CD14-positive monocyte (primary cell): ENCODE measurements at regions not wholly inside any gene's neighbourhood (a gene's known extent, or its start where the extent isn't known, plus 50 kb on each side); places are given as distances from the start of the nearest gene placed in this dataset.

Experiments used
- DNase-seq, 3 donors: peaks; one replicate each; pipeline ENCODE4 v3.0.0-alpha.2; 2011 to 2022
- H2AFZ ChIP-seq: 2 replicates; pipeline ENCODE4 v1.6.0; 2012; ENCODE audit warnings: mild to moderate bottlenecking, low read depth, low read length, inconsistent platforms; ENCODE audit not compliant: insufficient read depth, poor library complexity, severe bottlenecking
- H3K27ac ChIP-seq, 2 donors: 1 replicate in 1 of 2; 2 replicates in 1 of 2; pipeline ENCODE4 v1.5.1; 2012 to 2013; ENCODE audit warnings: low read length in 2 of 2, control low read depth in 1 of 2, inconsistent platforms in 1 of 2, low read depth in 1 of 2, mild to moderate bottlenecking in 1 of 2
- H3K27me3 ChIP-seq, 2 donors: one replicate each; pipeline versions ENCODE4 v1.6.0 to v1.6.1; 2011 to 2013; ENCODE audit warnings: low read length in 2 of 2; ENCODE audit not compliant: control insufficient read depth in 2 of 2, insufficient read depth in 2 of 2
- H3K36me3 ChIP-seq, 2 donors: replicated peaks in 1 of 2; 1 replicate in 1 of 2; 2 replicates in 1 of 2; pipeline versions ENCODE4 v1.5.1 to v1.6.1; 2012 to 2013; ENCODE audit warnings: low read length in 2 of 2, control low read depth in 1 of 2, inconsistent platforms in 1 of 2, mild to moderate bottlenecking in 1 of 2; ENCODE audit not compliant: insufficient read depth in 2 of 2, control insufficient read depth in 1 of 2
- H3K4me1 ChIP-seq, 2 donors: 1 replicate in 1 of 2; 2 replicates in 1 of 2; pipeline versions ENCODE4 v1.5.1 to v1.6.1; 2012 to 2013; ENCODE audit warnings: low read length in 2 of 2, control low read depth in 1 of 2, inconsistent platforms in 1 of 2, mild to moderate bottlenecking in 1 of 2, moderate library complexity in 1 of 2; ENCODE audit not compliant: insufficient read depth in 2 of 2, control insufficient read depth in 1 of 2
- H3K4me2 ChIP-seq: replicated peaks from 2 replicates; pipeline ENCODE3; 2012; ENCODE audit warnings: low read length, moderate library complexity, mild to moderate bottlenecking; ENCODE audit not compliant: poor library complexity, severe bottlenecking; ENCODE audit errors: extremely low read depth
- H3K4me3 ChIP-seq, 3 experiments: fragments of 200-600 bp in 1 of 3; sonication (generic) in 1 of 3; replicated peaks in 1 of 3; 1 replicate in 2 of 3; 2 replicates in 1 of 3; pipeline ENCODE4 v1.5.1; 2011 to 2013; ENCODE audit warnings: low read length in 3 of 3, mild to moderate bottlenecking in 3 of 3, control low read depth in 2 of 3, low read depth in 2 of 3, inconsistent platforms in 1 of 3, moderate library complexity in 1 of 3
- H3K79me2 ChIP-seq: 2 replicates; pipeline ENCODE4 v1.6.0; 2012; ENCODE audit warnings: mild to moderate bottlenecking, control low read depth, inconsistent platforms, low read length, moderate library complexity; ENCODE audit not compliant: insufficient read depth
- H3K9ac ChIP-seq: 2 replicates; pipeline ENCODE4 v1.6.0; 2017; ENCODE audit warnings: low read length, mild to moderate bottlenecking; ENCODE audit not compliant: insufficient read depth, poor library complexity, severe bottlenecking
- H3K9me3 ChIP-seq, 2 donors: replicated peaks in 1 of 2; 1 replicate in 1 of 2; 2 replicates in 1 of 2; pipeline versions ENCODE4 v1.5.1 to v1.6.1; 2012 to 2013; ENCODE audit warnings: low read length in 2 of 2, control low read depth in 1 of 2; ENCODE audit not compliant: control insufficient read depth in 1 of 2, insufficient read depth in 1 of 2
- H4K20me1 ChIP-seq: 2 replicates; pipeline ENCODE4 v1.6.0; 2012; ENCODE audit warnings: mild to moderate bottlenecking, low read length, control low read depth, moderate library complexity; ENCODE audit not compliant: insufficient read depth
- H3K27ac Mint-ChIP-seq, 7 donors: one replicate each; pipeline ENCODE4 v1.8.0; 2020; ENCODE audit warnings: mild to moderate bottlenecking in 7 of 7, mixed read lengths in 7 of 7, moderate library complexity in 6 of 7, inconsistent platforms in 2 of 7
- H3K27me3 Mint-ChIP-seq, 3 donors: one replicate each; pipeline ENCODE4 v1.8.0; 2021 to 2022; ENCODE audit warnings: low read depth in 3 of 3, mild to moderate bottlenecking in 3 of 3, mixed read lengths in 3 of 3, moderate library complexity in 3 of 3, inconsistent platforms in 1 of 3
- H3K36me3 Mint-ChIP-seq, 2 donors: one replicate each; pipeline ENCODE4 v1.8.0; 2020; ENCODE audit warnings: mixed read lengths in 2 of 2, inconsistent platforms in 1 of 2, mild to moderate bottlenecking in 1 of 2
- H3K4me1 Mint-ChIP-seq: one replicate; pipeline ENCODE4 v1.8.0; 2020; ENCODE audit warnings: mild to moderate bottlenecking, mixed read lengths
- H3K4me3 Mint-ChIP-seq, 2 donors: one replicate each; pipeline ENCODE4 v1.8.0; 2020; ENCODE audit warnings: mild to moderate bottlenecking in 2 of 2, mixed read lengths in 2 of 2, moderate library complexity in 1 of 2
- H3K9me3 Mint-ChIP-seq, 7 donors: one replicate each; pipeline ENCODE4 v1.8.0; 2020 to 2022; ENCODE audit warnings: mixed read lengths in 7 of 7, mild to moderate bottlenecking in 6 of 7, moderate library complexity in 6 of 7, inconsistent platforms in 2 of 7
- WGBS: methylation state at CpG from one replicate; pipeline ENCODE4 v1.1.5; 2013; ENCODE audit warnings: missing lambda C conversion rate; ENCODE audit not compliant: insufficient coverage; 5-methylcytosine and 5-hydroxymethylcytosine counted together
- intact Hi-C, 2 donors: fragments of 100-400 bp; cut with micrococcal nuclease; formaldehyde crosslinking; loops; one replicate each; pipeline versions ENCODE4 v1.15.0 to v1.15.1; 2023
- TF ChIP-seq, protein P1 (sequence below): fragments of 200-600 bp; IDR thresholded peaks from one replicate; pipeline ENCODE4 v1.8.0; 2022; ENCODE audit warnings: antibody characterized with exemption, mild to moderate bottlenecking

DNA sequence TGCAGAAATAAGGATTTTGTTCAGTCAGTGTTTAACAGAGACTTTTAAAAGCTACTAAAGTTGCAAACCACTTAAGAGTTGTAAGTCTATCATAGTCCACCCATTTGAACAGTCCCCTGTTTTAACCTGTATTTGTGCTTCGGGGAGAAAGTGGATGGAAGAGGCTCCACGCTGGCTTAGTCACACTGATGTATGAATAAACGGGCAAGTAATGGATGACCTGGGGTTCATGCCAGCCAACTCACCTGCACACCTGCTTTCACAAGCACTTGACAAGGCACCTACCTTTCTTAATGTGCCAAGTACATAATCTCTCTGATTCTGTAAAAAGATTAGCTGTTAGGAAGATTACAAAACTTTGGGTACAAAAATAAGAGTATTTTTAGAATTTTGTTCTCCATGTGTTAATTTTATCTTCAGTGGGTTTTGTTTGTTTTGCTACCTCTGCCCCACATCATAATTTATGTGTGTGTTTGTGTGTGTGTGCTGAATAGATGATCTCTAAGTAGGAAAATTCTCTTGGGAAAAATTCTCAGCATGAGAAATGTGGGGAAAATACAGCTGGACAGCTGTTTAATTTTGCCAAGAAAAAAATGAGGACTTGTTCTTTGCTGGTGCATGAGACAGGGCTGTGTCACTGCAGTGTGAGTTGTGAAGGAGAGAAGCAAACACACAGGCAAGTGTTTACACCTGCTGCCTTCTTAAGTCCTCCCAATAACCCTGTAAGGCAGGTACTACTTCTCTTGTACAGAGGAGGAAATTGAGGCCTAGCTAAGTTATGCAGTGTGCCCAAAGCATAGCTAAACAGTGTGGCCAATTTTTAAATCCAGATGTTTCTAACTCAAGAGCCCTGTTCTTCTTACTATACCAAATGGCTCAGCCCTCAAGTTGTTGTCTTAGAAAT is 181.2 kb upstream of the IL12A start:
- no peaks in the 10 kb centered on the region for H3K4me1 ChIP-seq
- H3K4me3 ChIP-seq: no peak overlapping the region
- Mint-ChIP-seq H3K36me3 (no peaks in the 10 kb centered on the region), H3K4me1 (no peaks in the 10 kb centered on the region), H3K4me3 (no peak overlapping the region), H3K27ac (no peak overlapping the region), H3K9me3 (no peaks in the 10 kb centered on the region), H3K27me3 (peaks cover 0 to 1% (median 0%) of the 10 kb centered on the region in 3 donors)
- no peak overlapping the region for H3K27ac ChIP-seq
- no peak overlapping the region for H3K4me2 ChIP-seq
- intact Hi-C loops: loop anchor here in 1 of 2 donors (10.0 kb wide), 1 partner anchor 483 kb away; no protein-coding TSS in a partner anchor
- H3K79me2 ChIP-seq: no peaks in the 10 kb centered on the region
- no peak overlapping the region for H2AFZ ChIP-seq
- TF ChIP-seq, protein P1, sequence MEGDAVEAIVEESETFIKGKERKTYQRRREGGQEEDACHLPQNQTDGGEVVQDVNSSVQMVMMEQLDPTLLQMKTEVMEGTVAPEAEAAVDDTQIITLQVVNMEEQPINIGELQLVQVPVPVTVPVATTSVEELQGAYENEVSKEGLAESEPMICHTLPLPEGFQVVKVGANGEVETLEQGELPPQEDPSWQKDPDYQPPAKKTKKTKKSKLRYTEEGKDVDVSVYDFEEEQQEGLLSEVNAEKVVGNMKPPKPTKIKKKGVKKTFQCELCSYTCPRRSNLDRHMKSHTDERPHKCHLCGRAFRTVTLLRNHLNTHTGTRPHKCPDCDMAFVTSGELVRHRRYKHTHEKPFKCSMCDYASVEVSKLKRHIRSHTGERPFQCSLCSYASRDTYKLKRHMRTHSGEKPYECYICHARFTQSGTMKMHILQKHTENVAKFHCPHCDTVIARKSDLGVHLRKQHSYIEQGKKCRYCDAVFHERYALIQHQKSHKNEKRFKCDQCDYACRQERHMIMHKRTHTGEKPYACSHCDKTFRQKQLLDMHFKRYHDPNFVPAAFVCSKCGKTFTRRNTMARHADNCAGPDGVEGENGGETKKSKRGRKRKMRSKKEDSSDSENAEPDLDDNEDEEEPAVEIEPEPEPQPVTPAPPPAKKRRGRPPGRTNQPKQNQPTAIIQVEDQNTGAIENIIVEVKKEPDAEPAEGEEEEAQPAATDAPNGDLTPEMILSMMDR: no peak
- no peak overlapping the region for H3K9ac ChIP-seq
- no peaks in the 10 kb centered on the region for H3K36me3 ChIP-seq
- H3K9me3 ChIP-seq: no peaks in the 10 kb centered on the region
- no peaks in the 10 kb centered on the region for H4K20me1 ChIP-seq
- DNase-seq: no peak
- WGBS: 100% methylated on average over 3 of the region's 3 CpGs
- no peaks in the 10 kb centered on the region for H3K27me3 ChIP-seq

DNA sequence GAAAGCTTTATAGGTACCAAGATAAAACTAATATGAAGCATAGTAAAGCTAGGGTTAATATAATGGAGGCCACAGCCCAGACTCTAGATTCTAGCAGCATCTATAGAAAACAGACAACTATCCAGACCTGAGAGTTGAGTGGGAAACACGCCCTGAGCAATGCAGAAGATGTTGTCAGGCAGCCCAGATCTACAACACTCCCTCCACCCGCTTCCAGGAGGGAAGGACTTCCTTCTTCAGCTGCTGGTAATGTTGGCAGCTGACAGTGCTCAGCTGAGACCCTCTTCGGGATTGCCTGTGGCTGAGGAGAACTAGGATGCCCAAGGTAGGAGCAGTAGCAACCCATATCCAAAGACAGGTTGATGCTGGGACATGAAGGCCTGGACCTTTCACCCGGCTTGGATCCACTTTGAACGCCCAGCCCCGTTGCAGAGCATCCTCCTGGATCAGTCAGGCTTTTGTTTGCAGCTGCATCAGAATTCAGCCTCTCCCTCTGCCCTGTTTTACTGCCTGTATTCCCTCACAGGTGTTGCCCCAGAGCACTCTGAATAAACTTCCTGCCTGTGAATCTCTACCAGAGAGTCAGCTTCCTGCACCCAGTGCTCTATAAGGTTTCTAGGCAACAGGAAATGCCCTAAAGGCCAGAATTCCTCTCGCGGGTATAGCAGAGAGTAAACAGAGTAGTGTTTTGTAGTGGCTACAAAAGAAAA is 174.7 kb upstream of the IL12A start:
- Histone ChIP-seq H3K9me3 (no peaks in the 10 kb centered on the region), H3K36me3 (no peaks in the 10 kb centered on the region), H3K4me2 (no peak overlapping the region), H3K27me3 (no peaks in the 10 kb centered on the region), H3K4me3 (no peak overlapping the region), H4K20me1 (no peaks in the 10 kb centered on the region), H3K4me1 (no peaks in the 10 kb centered on the region), H2AFZ (no peak overlapping the region), H3K79me2 (no peaks in the 10 kb centered on the region), H3K9ac (no peak overlapping the region), H3K27ac (no peak overlapping the region)
- intact Hi-C loops: no loop called here
- 77% methylated on average over 5 of the region's 8 CpGs for WGBS
- Mint-ChIP-seq H3K4me3 (no peak overlapping the region), H3K9me3 (no peaks in the 10 kb centered on the region), H3K36me3 (no peaks in the 10 kb centered on the region), H3K27me3 (peaks cover 0 to 4% (median 0%) of the 10 kb centered on the region in 3 donors), H3K27ac (no peak overlapping the region), H3K4me1 (no peaks in the 10 kb centered on the region)
- DNase-seq: no peak
- TF ChIP-seq, protein P1: no peak
